ENCODE measurements at regions not wholly inside any gene's neighbourhood (a gene's known extent, or its start where the extent isn't known, plus 50 kb on each side); places are given as distances from the start of the nearest gene placed in this dataset.

- H3K27me3 ChIP-seq (replicated peaks; ENCODE audit: insufficient read depth, low read length), result no peaks in the 10 kb centered on the region
- H3K4me3 ChIP-seq (ENCODE audit: low read length), result no peak overlapping the region
- H3K9me3 ChIP-seq (replicated peaks; ENCODE audit: insufficient read depth, low read length), result no peaks in the 10 kb centered on the region
- no peak overlapping the region for H3K4me2 ChIP-seq (ENCODE audit: low read depth, low read length)
- no peak for TF ChIP-seq EZH2phosphoT487 (IDR thresholded peaks at IDR 0.05; ENCODE audit: low read length)
- no peak for TF ChIP-seq CTCF (IDR thresholded peaks at IDR 0.05; ENCODE audit: low read length)
- TF ChIP-seq EZH2 (optimal IDR thresholded peaks at IDR 0.05; ENCODE audit: low read depth, low read length), result no peak
- H3K9me2 ChIP-seq (replicated peaks; ENCODE audit: insufficient read depth, low read length), result no peaks in the 10 kb centered on the region
- no peaks in the 10 kb centered on the region for H4K20me1 ChIP-seq (ENCODE audit: insufficient read depth, low read length)
- no peaks in the 10 kb centered on the region for H3K79me2 ChIP-seq (ENCODE audit: low read length)
- DNase-seq, result no peak
- no peak overlapping the region for H2AFZ ChIP-seq (ENCODE audit: low read length)
- no peak overlapping the region for H3K27ac ChIP-seq (ENCODE audit: low read length)
- H3F3A ChIP-seq (ENCODE audit: insufficient read depth, low read length), result no peaks in the 10 kb centered on the region
- H3K4me1 ChIP-seq (ENCODE audit: low read length), result no peaks in the 10 kb centered on the region
- H3K36me3 ChIP-seq (replicated peaks; ENCODE audit: insufficient read depth, low read length), result no peaks in the 10 kb centered on the region
- no peak overlapping the region for H3K9ac ChIP-seq (ENCODE audit: low read length)
Measured at GRCh38 chr9:89845862-89846261, 241.1 kb downstream of the GADD45G start.

GRCh38 chr9:89848060-89849040 lies 243.5 kb downstream of the GADD45G start:
- no peaks in the 10 kb centered on the region for H3K9me2 ChIP-seq (replicated peaks; ENCODE audit: insufficient read depth, low read length)
- H3K9ac ChIP-seq (ENCODE audit: low read length), result no peak overlapping the region
- no peaks in the 10 kb centered on the region for H4K20me1 ChIP-seq (ENCODE audit: insufficient read depth, low read length)
- no peaks in the 10 kb centered on the region for H3K27me3 ChIP-seq (replicated peaks; ENCODE audit: insufficient read depth, low read length)
- H2AFZ ChIP-seq (ENCODE audit: low read length), result no peak overlapping the region
- TF ChIP-seq EZH2 (optimal IDR thresholded peaks at IDR 0.05; ENCODE audit: low read depth, low read length) (no peak), CTCF (IDR thresholded peaks at IDR 0.05; ENCODE audit: low read length) (no peak), EZH2phosphoT487 (IDR thresholded peaks at IDR 0.05; ENCODE audit: low read length) (no peak)
- no peak overlapping the region for H3K4me2 ChIP-seq (ENCODE audit: low read depth, low read length)
- H3K79me2 ChIP-seq (ENCODE audit: low read length), result no peaks in the 10 kb centered on the region
- no peak overlapping the region for H3K27ac ChIP-seq (ENCODE audit: low read length)
- no peak for DNase-seq
- no peaks in the 10 kb centered on the region for H3F3A ChIP-seq (ENCODE audit: insufficient read depth, low read length)
- no peaks in the 10 kb centered on the region for H3K4me1 ChIP-seq (ENCODE audit: low read length)
- no peaks in the 10 kb centered on the region for H3K9me3 ChIP-seq (replicated peaks; ENCODE audit: insufficient read depth, low read length)
- no peaks in the 10 kb centered on the region for H3K36me3 ChIP-seq (replicated peaks; ENCODE audit: insufficient read depth, low read length)
- H3K4me3 ChIP-seq (ENCODE audit: low read length), result no peak overlapping the region

- Histone ChIP-seq H3K4me2 (ENCODE audit: low read depth, low read length) (no peak overlapping the region), H3F3A (ENCODE audit: insufficient read depth, low read length) (no peaks in the 10 kb centered on the region), H3K27ac (ENCODE audit: low read length) (no peak overlapping the region), H3K4me1 (ENCODE audit: low read length) (no peaks in the 10 kb centered on the region), H2AFZ (ENCODE audit: low read length) (no peak overlapping the region), H3K79me2 (ENCODE audit: low read length) (no peaks in the 10 kb centered on the region), H3K36me3 (replicated peaks; ENCODE audit: insufficient read depth, low read length) (no peaks in the 10 kb centered on the region), H3K9ac (ENCODE audit: low read length) (no peak overlapping the region), H3K4me3 (ENCODE audit: low read length) (no peak overlapping the region), H3K9me3 (replicated peaks; ENCODE audit: insufficient read depth, low read length) (no peaks in the 10 kb centered on the region), H3K9me2 (replicated peaks; ENCODE audit: insufficient read depth, low read length) (no peaks in the 10 kb centered on the region), H3K27me3 (replicated peaks; ENCODE audit: insufficient read depth, low read length) (no peaks in the 10 kb centered on the region), H4K20me1 (ENCODE audit: insufficient read depth, low read length) (no peaks in the 10 kb centered on the region)
- no peak for DNase-seq
- no peak for TF ChIP-seq EZH2 (optimal IDR thresholded peaks at IDR 0.05; ENCODE audit: low read depth, low read length)
- TF ChIP-seq EZH2phosphoT487 (IDR thresholded peaks at IDR 0.05; ENCODE audit: low read length), result no peak
- TF ChIP-seq CTCF (IDR thresholded peaks at IDR 0.05; ENCODE audit: low read length), result no peak
Measured at GRCh38 chr9:89849096-89849495, 244.3 kb downstream of the GADD45G start.
